GM18517 (cell line): ENCODE measurements at regions not wholly inside any gene's neighbourhood (a gene's known extent, or its start where the extent isn't known, plus 50 kb on each side); places are given as distances from the start of the nearest gene placed in this dataset.

Source experiments
- ATAC-seq: cut with Tn5 transposase; IDR thresholded peaks from one replicate; pipeline ENCODE4 v1.9.1; 2021; ENCODE audit warnings: mild to moderate bottlenecking, moderate library complexity; ENCODE audit not compliant: unreplicated experiment

- ATAC-seq = no peak
These were observed 87.0 kb upstream of the RUNX1 start for GRCh38 chr21:35136106-35136505.

DNA sequence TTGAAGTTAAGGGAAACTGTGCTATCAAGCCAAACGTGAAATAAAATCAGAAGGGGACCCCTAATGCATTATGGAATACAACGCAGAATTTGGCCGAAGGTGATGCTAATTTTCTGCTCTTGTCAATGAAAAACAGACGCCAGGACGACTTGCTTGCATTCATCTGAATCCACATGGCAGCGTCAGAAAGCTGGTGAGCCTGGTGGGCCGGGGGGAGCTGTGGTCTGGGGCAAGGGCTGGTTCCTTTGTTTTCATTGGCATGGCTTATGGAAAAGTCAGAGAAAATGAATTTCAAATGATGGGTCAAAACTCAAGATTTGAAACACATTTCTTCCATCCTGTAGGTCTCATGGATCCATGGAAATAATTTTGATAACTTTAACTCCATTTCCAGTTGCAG is 86.4 kb upstream of the RUNX1 start:
- ATAC-seq = no peak

GRCh38 chr21:35134309-35134708 is 85.2 kb upstream of the RUNX1 start:
- ATAC-seq = no peak

DNA sequence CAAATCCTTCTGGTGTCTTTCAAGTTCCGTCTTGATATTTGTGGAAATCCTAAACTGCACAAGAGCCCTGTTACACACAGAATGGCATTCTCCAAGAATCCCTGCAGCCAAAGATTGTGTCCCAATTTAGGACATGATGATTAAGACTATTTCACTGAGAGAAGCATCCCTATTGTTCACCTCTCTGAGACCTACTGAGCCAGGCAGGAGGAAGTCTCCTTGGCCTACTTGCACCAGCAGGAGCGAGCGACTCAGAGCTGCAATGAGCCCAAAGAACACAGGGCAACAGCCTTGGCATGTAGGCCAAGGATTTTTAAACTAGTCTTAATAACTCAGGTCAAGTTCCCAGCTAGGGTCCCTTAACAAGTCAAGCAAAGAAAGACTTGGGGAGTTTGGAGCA is 79.4 kb upstream of the RUNX1 start:
- no peak for ATAC-seq

DNA sequence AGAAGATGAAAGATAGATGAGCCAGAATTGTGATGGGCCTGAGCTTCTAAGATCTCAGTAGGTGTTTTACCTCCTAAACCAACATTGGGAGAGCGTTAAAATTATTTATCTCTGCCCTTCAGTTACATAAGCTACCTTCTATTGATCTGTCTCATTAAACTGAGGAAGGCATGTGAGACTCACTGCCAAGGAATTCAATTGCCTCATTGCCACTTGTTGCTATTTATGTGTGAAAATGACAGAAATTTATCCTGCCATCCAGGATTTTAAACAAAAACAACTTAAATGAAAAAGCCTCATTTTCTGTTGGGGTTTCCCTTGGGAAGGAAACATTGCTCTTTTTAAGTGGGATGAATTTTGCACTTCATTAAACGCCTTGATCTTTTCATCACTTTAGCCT is 78.7 kb upstream of the RUNX1 start:
- no peak for ATAC-seq

GRCh38 chr21:35127026-35127425 is 77.9 kb upstream of the RUNX1 start:
- ATAC-seq = no peak

DNA sequence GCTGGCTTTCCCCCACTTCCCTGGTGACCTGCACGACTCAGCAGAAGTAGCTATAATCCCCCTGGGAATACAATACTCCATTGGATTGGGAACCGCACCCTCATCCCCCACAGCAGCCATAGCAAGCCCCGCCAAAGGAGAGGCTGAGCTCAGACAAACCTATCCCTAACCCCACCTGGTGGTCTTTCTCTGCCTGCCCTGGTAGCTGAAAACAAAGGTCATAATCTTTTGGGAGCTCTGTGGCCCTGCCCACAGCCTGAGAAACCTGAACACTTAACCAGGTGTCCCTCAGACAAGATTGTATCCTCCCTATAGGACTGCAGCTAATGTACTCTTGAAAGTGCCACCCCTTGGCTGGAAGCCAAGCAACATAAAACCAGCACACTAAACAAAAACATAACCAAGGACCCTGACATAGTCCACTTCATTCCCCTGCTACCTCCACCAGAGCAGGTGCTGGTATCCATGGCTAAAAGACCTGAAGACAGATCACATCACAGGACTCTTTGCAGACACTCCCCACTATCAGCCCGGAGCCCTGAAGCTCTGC is 71.6 kb upstream of the RUNX1 start:
- no peak for ATAC-seq

DNA sequence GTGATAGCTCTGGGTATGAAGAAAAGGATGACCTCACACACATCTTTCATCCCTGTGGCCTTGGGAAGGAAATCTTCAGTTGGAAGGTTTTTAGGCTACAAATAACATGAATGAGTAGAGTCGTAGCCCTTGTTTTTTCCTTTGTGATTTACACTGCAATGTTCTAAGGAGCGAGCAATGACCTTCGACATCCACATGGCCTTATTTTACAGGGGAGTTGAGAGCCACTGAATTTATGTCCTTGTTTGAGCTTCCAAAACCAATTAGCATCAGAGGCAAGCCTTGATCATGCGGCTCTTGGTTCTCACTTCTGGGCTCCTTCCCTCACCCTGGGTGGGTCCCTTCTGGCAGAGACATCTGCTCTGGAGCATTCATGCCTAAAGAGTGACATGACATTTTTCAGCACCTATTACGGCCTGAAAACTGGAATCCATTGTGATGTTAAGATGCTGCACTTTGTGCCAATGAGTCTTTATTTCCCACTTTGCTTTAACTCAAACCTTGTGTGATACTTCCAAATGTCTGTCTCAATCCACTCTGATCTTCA is 70.5 kb upstream of the RUNX1 start:
- no peak for ATAC-seq

DNA sequence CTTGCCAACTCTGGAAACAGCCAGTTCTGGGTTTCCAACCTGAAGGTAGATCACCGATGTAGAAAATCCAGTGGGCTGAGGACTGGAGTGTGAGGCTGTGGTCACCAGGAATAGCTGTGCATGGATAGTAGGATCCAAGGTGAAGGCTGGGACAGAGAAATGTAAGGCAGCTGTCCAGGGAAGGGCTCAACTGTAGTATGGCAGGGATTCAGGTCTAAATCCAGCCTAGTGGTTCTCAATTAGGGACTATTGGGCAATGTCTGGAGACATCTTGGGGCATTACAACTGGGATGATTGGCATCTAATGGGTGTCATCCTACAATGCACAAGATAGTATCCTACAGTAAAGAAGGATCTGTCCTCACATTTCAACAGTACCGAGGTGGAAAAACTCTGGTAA is 67.7 kb upstream of the RUNX1 start:
- no peak for ATAC-seq

DNA sequence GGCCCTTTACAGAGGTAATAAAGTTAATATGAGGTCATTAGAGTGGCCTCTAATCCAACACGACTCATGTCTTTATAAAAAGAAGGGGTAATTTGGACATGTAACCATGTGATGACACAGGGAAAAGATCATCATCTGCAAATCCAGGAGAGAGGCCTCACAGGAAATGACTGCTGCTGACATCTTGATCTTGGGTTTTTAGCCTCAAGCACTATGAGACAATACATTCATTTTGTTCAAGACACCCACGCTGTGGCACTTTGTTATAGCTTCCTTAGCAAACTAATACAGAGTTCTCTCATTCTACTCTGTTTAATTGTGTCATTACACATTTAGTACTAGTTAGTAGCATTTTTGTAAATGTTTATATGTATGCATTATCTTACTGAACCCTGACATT is 64.0 kb upstream of the RUNX1 start:
- no peak for ATAC-seq

GRCh38 chr21:35111321-35111930 is 62.3 kb upstream of the RUNX1 start:
- no peak for ATAC-seq

- ATAC-seq = no peak
These were observed 59.8 kb upstream of the RUNX1 start for GRCh38 chr21:35108887-35109286.

DNA sequence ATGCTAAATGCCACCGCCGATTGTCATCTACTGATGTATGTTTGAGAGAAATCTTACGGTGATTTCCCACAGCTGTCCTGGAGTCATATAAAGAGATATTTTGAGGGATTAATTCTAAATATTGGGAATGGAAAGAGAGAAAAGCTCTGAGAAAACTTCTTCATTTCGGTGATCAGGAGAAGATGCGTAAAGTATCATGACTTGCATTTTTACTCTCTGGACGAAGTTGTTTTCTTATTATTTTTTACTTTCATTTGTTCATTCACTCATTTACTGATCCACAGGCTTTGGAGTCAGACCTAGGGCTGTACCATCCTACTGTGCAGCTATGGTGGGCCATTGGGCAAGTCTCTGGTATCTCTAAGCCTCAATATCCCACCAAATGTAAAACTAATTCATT is 58.4 kb upstream of the RUNX1 start:
- ATAC-seq = no peak

GRCh38 chr21:35106246-35106835 is 57.2 kb upstream of the RUNX1 start:
- no peak for ATAC-seq

DNA sequence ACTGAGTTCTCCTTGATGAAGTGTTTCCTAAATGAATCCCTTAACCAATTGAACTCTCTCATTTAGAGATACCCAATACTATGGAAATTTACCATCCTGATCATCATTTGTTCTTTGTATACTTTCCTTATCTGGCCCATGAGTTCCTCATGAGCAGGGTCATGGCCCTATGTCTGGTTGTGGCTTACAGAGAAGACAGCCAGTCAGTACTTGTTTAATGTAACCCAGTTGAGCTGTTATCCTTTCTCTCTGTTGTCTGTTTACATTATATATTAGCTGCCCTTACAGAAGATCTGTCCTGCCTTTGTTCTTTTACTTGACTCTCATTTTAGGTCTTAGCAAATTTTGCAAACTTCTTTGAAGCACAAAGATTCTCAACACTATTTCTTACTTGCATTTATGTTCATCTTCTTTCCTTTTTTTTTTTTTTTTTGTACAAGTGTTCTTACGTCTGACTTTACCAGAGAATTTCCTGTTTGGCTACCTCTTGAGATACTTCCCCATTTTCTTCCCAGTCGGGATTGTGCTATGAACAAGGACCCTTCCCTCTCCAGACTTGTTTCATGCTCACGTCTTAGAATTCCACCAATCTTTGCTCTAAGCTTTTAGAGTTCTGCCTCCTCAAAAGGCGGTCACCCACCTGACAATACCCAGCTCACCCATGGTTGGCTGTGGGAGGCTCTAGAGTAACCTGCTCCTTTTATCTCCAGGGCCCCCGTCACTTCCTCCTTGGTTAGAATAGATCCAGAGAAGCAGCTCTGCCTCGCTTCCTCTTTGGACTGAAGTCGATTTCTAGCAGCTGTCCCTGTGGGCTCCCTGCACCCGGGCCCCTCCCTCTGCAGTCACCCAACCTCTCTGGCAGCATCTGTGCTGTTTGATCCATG is 53.6 kb upstream of the RUNX1 start:
- ATAC-seq = no peak

- ATAC-seq = no peak
These were observed 51.3 kb upstream of the RUNX1 start for GRCh38 chr21:35100349-35100811.

GRCh38 chr21:35099310-35099709 is 50.2 kb upstream of the RUNX1 start:
- no peak for ATAC-seq
